ENCODE measurements at regions not wholly inside any gene's neighbourhood (a gene's known extent, or its start where the extent isn't known, plus 50 kb on each side); places are given as distances from the start of the nearest gene placed in this dataset.

DNA sequence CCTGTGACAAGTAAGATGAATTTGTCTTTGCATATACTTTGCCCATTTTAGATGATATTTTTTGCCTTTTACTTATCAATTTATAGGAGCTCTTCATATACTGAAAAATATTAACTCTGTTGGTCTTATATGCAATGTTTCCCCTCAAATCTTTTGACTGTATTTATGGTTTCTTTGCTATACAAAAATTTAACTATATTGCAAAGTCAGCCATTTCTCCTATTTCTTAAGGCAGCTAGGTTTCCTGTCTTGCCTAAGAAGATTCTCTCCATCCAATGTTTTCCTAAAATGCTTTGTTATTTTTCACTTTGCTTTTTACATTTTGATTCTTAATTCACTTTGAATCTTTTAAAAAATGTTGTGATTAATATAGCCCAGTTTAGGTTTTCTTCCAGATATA is 273.1 kb downstream of the NSG2 start:
- TF ChIP-seq POLR2AphosphoS5 (IDR thresholded peaks at IDR 0.05; ENCODE audit: low read depth): no peak
- no peak for TF ChIP-seq CTCF (IDR thresholded peaks at IDR 0.05; ENCODE audit: insufficient read depth, low read length)
- TF ChIP-seq, protein P1, sequence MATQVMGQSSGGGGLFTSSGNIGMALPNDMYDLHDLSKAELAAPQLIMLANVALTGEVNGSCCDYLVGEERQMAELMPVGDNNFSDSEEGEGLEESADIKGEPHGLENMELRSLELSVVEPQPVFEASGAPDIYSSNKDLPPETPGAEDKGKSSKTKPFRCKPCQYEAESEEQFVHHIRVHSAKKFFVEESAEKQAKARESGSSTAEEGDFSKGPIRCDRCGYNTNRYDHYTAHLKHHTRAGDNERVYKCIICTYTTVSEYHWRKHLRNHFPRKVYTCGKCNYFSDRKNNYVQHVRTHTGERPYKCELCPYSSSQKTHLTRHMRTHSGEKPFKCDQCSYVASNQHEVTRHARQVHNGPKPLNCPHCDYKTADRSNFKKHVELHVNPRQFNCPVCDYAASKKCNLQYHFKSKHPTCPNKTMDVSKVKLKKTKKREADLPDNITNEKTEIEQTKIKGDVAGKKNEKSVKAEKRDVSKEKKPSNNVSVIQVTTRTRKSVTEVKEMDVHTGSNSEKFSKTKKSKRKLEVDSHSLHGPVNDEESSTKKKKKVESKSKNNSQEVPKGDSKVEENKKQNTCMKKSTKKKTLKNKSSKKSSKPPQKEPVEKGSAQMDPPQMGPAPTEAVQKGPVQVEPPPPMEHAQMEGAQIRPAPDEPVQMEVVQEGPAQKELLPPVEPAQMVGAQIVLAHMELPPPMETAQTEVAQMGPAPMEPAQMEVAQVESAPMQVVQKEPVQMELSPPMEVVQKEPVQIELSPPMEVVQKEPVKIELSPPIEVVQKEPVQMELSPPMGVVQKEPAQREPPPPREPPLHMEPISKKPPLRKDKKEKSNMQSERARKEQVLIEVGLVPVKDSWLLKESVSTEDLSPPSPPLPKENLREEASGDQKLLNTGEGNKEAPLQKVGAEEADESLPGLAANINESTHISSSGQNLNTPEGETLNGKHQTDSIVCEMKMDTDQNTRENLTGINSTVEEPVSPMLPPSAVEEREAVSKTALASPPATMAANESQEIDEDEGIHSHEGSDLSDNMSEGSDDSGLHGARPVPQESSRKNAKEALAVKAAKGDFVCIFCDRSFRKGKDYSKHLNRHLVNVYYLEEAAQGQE (IDR thresholded peaks at IDR 0.05; ENCODE audit: insufficient replicate concordance, low read depth): no peak
